ENCODE measurements at regions not wholly inside any gene's neighbourhood (a gene's known extent, or its start where the extent isn't known, plus 50 kb on each side); places are given as distances from the start of the nearest gene placed in this dataset.

GRCh38 chr2:122152571-122152970, 397.1 kb downstream of the TSN start:
- Histone ChIP-seq H3K27ac (ENCODE audit: low read length) (no peak overlapping the region), H3K36me3 (replicated peaks; ENCODE audit: low read depth, low read length) (no peaks in the 10 kb centered on the region), H3K9me3 (ENCODE audit: insufficient read depth, low read length) (no peaks in the 10 kb centered on the region), H3K27me3 (ENCODE audit: low read depth, low read length) (no peaks in the 10 kb centered on the region), H3K4me1 (ENCODE audit: low read length) (no peaks in the 10 kb centered on the region), H4K20me1 (ENCODE audit: insufficient read depth, low read length) (no peaks in the 10 kb centered on the region), H2AFZ (ENCODE audit: low read depth, low read length) (no peak overlapping the region), H3K4me3 (ENCODE audit: low read length) (no peak overlapping the region), H3K79me2 (ENCODE audit: low read length) (no peaks in the 10 kb centered on the region), H3K4me2 (ENCODE audit: low read length) (no peak overlapping the region), H3K9ac (ENCODE audit: low read length) (no peak overlapping the region)
- TF ChIP-seq CTCF (IDR thresholded peaks at IDR 0.05; ENCODE audit: low read depth, low read length) (no peak), EZH2phosphoT487 (IDR thresholded peaks at IDR 0.05; ENCODE audit: low read depth) (no peak)

GRCh38 chr2:122156176-122156890, 400.9 kb downstream of the TSN start:
- Histone ChIP-seq H3K9ac (ENCODE audit: low read length) (no peak overlapping the region), H4K20me1 (ENCODE audit: insufficient read depth, low read length) (no peaks in the 10 kb centered on the region), H3K79me2 (ENCODE audit: low read length) (no peaks in the 10 kb centered on the region), H3K9me3 (ENCODE audit: insufficient read depth, low read length) (no peaks in the 10 kb centered on the region), H2AFZ (ENCODE audit: low read depth, low read length) (no peak overlapping the region), H3K4me1 (ENCODE audit: low read length) (no peaks in the 10 kb centered on the region), H3K4me3 (ENCODE audit: low read length) (no peak overlapping the region), H3K36me3 (replicated peaks; ENCODE audit: low read depth, low read length) (no peaks in the 10 kb centered on the region), H3K4me2 (ENCODE audit: low read length) (no peak overlapping the region), H3K27me3 (ENCODE audit: low read depth, low read length) (peaks cover 10% of the 10 kb centered on the region; the same call in 1 of the 2 replicates), H3K27ac (ENCODE audit: low read length) (no peak overlapping the region)
- TF ChIP-seq EZH2phosphoT487 (IDR thresholded peaks at IDR 0.05; ENCODE audit: low read depth) (no peak), CTCF (IDR thresholded peaks at IDR 0.05; ENCODE audit: low read depth, low read length) (no peak)

GRCh38 chr2:122157158-122157557, 401.7 kb downstream of the TSN start:
- Histone ChIP-seq H3K9me3 (ENCODE audit: insufficient read depth, low read length) (no peaks in the 10 kb centered on the region), H3K36me3 (replicated peaks; ENCODE audit: low read depth, low read length) (no peaks in the 10 kb centered on the region), H3K27me3 (ENCODE audit: low read depth, low read length) (peaks cover 10% of the 10 kb centered on the region; the same call in 1 of the 2 replicates), H3K27ac (ENCODE audit: low read length) (no peak overlapping the region), H3K79me2 (ENCODE audit: low read length) (no peaks in the 10 kb centered on the region), H3K9ac (ENCODE audit: low read length) (no peak overlapping the region), H4K20me1 (ENCODE audit: insufficient read depth, low read length) (no peaks in the 10 kb centered on the region), H3K4me1 (ENCODE audit: low read length) (no peaks in the 10 kb centered on the region), H3K4me2 (ENCODE audit: low read length) (no peak overlapping the region), H2AFZ (ENCODE audit: low read depth, low read length) (no peak overlapping the region), H3K4me3 (ENCODE audit: low read length) (no peak overlapping the region)
- TF ChIP-seq CTCF (IDR thresholded peaks at IDR 0.05; ENCODE audit: low read depth, low read length) = no peak
- no peak for TF ChIP-seq EZH2phosphoT487 (IDR thresholded peaks at IDR 0.05; ENCODE audit: low read depth)

- TF ChIP-seq CTCF (IDR thresholded peaks at IDR 0.05; ENCODE audit: low read depth, low read length) (no peak), EZH2phosphoT487 (IDR thresholded peaks at IDR 0.05; ENCODE audit: low read depth) (no peak)
- Histone ChIP-seq H4K20me1 (ENCODE audit: insufficient read depth, low read length) (no peaks in the 10 kb centered on the region), H3K9ac (ENCODE audit: low read length) (no peak overlapping the region), H3K27ac (ENCODE audit: low read length) (no peak overlapping the region), H3K36me3 (replicated peaks; ENCODE audit: low read depth, low read length) (no peaks in the 10 kb centered on the region), H3K79me2 (ENCODE audit: low read length) (no peaks in the 10 kb centered on the region), H3K4me2 (ENCODE audit: low read length) (no peak overlapping the region), H3K9me3 (ENCODE audit: insufficient read depth, low read length) (no peaks in the 10 kb centered on the region), H3K27me3 (ENCODE audit: low read depth, low read length) (peaks cover 9% of the 10 kb centered on the region; the same call in 1 of the 2 replicates), H3K4me1 (ENCODE audit: low read length) (no peaks in the 10 kb centered on the region), H2AFZ (ENCODE audit: low read depth, low read length) (no peak overlapping the region), H3K4me3 (ENCODE audit: low read length) (no peak overlapping the region)
These were observed 408.2 kb downstream of the TSN start for GRCh38 chr2:122163617-122164016.

Measured in OCI-LY3 (cell line).